ENCODE measurements at regions not wholly inside any gene's neighbourhood (a gene's known extent, or its start where the extent isn't known, plus 50 kb on each side); places are given as distances from the start of the nearest gene placed in this dataset.

- Histone ChIP-seq H3K4me1 (0 out of 2 replicates have a peak, but pooled peaks cover 9% of the 10 kb centered on the region), H3K27me3 (replicated peaks; ENCODE audit: control insufficient read depth, insufficient read depth, low read length) (no peaks in the 10 kb centered on the region), H3K4me3 (ENCODE audit: low read depth, low read length) (no peak overlapping the region), H3K9me3 (no peaks in the 10 kb centered on the region), H3K36me3 (ENCODE audit: control insufficient read depth, insufficient read depth, low read length) (no peaks in the 10 kb centered on the region)
- H3K27ac Mint-ChIP-seq (ENCODE audit: unreplicated experiment), result no peak overlapping the region
- POLR2A ChIA-PET, result no interaction called here
- intact Hi-C loops (cut with micrococcal nuclease; ENCODE audit: unreplicated experiment), result no loop called here
- no peaks in the 10 kb centered on the region for H3K9me3 Mint-ChIP-seq (ENCODE audit: unreplicated experiment)
- BruUV-seq (replicated peaks), result no TSS peak
- CTCF ChIA-PET, result no interaction called here
- no peak overlapping the region for H3K4me3 Mint-ChIP-seq (ENCODE audit: unreplicated experiment)
- peaks cover 3% of the 10 kb centered on the region for H3K4me1 Mint-ChIP-seq (ENCODE audit: low read depth, unreplicated experiment)
- H3K27me3 Mint-ChIP-seq (ENCODE audit: insufficient read depth, unreplicated experiment), result no peaks in the 10 kb centered on the region
- DNase-seq, result no peak
- TF ChIP-seq CTCF (IDR thresholded peaks at IDR 0.05; ENCODE audit: insufficient read depth in 1 of 2, low read depth in 1 of 2, low read length in 1 of 2, severe bottlenecking in 1 of 2, unreplicated experiment in 1 of 2), result no peak
- H3K36me3 Mint-ChIP-seq (ENCODE audit: insufficient read depth, unreplicated experiment), result no peaks in the 10 kb centered on the region
Measured at GRCh38 chr2:10500601-10501361, 52.7 kb upstream of the ODC1 start.

GRCh38 chr2:10499911-10500521 lies 51.9 kb upstream of the ODC1 start:
- no peak overlapping the region for H3K4me3 Mint-ChIP-seq (ENCODE audit: unreplicated experiment)
- Histone ChIP-seq H3K36me3 (ENCODE audit: control insufficient read depth, insufficient read depth, low read length) (no peaks in the 10 kb centered on the region), H3K4me1 (0 out of 2 replicates have a peak, but pooled peaks cover 9% of the 10 kb centered on the region), H3K4me3 (ENCODE audit: low read depth, low read length) (no peak overlapping the region), H3K9me3 (no peaks in the 10 kb centered on the region), H3K27me3 (replicated peaks; ENCODE audit: control insufficient read depth, insufficient read depth, low read length) (no peaks in the 10 kb centered on the region)
- no peak for TF ChIP-seq CTCF (IDR thresholded peaks at IDR 0.05; ENCODE audit: insufficient read depth in 1 of 2, low read depth in 1 of 2, low read length in 1 of 2, severe bottlenecking in 1 of 2, unreplicated experiment in 1 of 2)
- peaks cover 11% of the 10 kb centered on the region for H3K4me1 Mint-ChIP-seq (ENCODE audit: low read depth, unreplicated experiment)
- POLR2A ChIA-PET, result no interaction called here
- H3K36me3 Mint-ChIP-seq (ENCODE audit: insufficient read depth, unreplicated experiment), result no peaks in the 10 kb centered on the region
- no peaks in the 10 kb centered on the region for H3K9me3 Mint-ChIP-seq (ENCODE audit: unreplicated experiment)
- no peak for DNase-seq
- no peaks in the 10 kb centered on the region for H3K27me3 Mint-ChIP-seq (ENCODE audit: insufficient read depth, unreplicated experiment)
- intact Hi-C loops (cut with micrococcal nuclease; ENCODE audit: unreplicated experiment), result loop anchor here (2.0 kb wide), 1 partner anchor 17 kb away; no protein-coding TSS in a partner anchor
- no TSS peak for BruUV-seq (replicated peaks)
- CTCF ChIA-PET, result no interaction called here
- H3K27ac Mint-ChIP-seq (ENCODE audit: unreplicated experiment), result no peak overlapping the region

GRCh38 chr2:10499275-10499907 lies 51.3 kb upstream of the ODC1 start:
- Histone ChIP-seq H3K9me3 (no peaks in the 10 kb centered on the region), H3K4me1 (0 out of 2 replicates have a peak, but pooled peaks cover 9% of the 10 kb centered on the region), H3K4me3 (ENCODE audit: low read depth, low read length) (no peak overlapping the region), H3K36me3 (ENCODE audit: control insufficient read depth, insufficient read depth, low read length) (no peaks in the 10 kb centered on the region), H3K27me3 (replicated peaks; ENCODE audit: control insufficient read depth, insufficient read depth, low read length) (no peaks in the 10 kb centered on the region)
- intact Hi-C loops (cut with micrococcal nuclease; ENCODE audit: unreplicated experiment), result loop anchor here (2.0 kb wide), 1 partner anchor 17 kb away; no protein-coding TSS in a partner anchor
- no peaks in the 10 kb centered on the region for H3K36me3 Mint-ChIP-seq (ENCODE audit: insufficient read depth, unreplicated experiment)
- no peaks in the 10 kb centered on the region for H3K27me3 Mint-ChIP-seq (ENCODE audit: insufficient read depth, unreplicated experiment)
- no peak overlapping the region for H3K27ac Mint-ChIP-seq (ENCODE audit: unreplicated experiment)
- no peak for TF ChIP-seq CTCF (IDR thresholded peaks at IDR 0.05; ENCODE audit: insufficient read depth in 1 of 2, low read depth in 1 of 2, low read length in 1 of 2, severe bottlenecking in 1 of 2, unreplicated experiment in 1 of 2)
- no peaks in the 10 kb centered on the region for H3K9me3 Mint-ChIP-seq (ENCODE audit: unreplicated experiment)
- H3K4me1 Mint-ChIP-seq (ENCODE audit: low read depth, unreplicated experiment), result peaks cover 15% of the 10 kb centered on the region
- BruUV-seq (replicated peaks), result no TSS peak
- POLR2A ChIA-PET, result no interaction called here
- CTCF ChIA-PET, result no interaction called here
- no peak for DNase-seq
- H3K4me3 Mint-ChIP-seq (ENCODE audit: unreplicated experiment), result no peak overlapping the region
